ENCODE measurements at regions not wholly inside any gene's neighbourhood (a gene's known extent, or its start where the extent isn't known, plus 50 kb on each side); places are given as distances from the start of the nearest gene placed in this dataset.

GRCh38 chr22:48090332-48090672 is 1327.9 kb downstream of the TBC1D22A start:
- H3K27me3 ChIP-seq (ENCODE audit: control insufficient read depth in 1 of 2, insufficient read depth in 2 of 2, low read length in 2 of 2), result peaks cover 2 to 27% of the 10 kb centered on the region in 2 experiments; a peak in 3 of 5 replicates
- no peaks in the 10 kb centered on the region for H3K4me1 ChIP-seq (ENCODE audit: insufficient read depth, low read length)
- in situ Hi-C loops (cut with HindIII; ENCODE audit: extremely low pct_ligation_motif_present, low pct_unique_long_range_greater_than_20kb) (no loop called here), intact Hi-C loops (cut with micrococcal nuclease; ENCODE audit: unreplicated experiment) (no loop called here)
- no peak overlapping the region for H3K9ac ChIP-seq (ENCODE audit: insufficient read depth, low read depth, low read length)
- POLR2A ChIA-PET, result no interaction called here
- H3K4me2 ChIP-seq (ENCODE audit: low read depth, low read length), result no peak overlapping the region
- ATAC-seq (no peak), DNase-seq (ENCODE audit: low spot score) (no peak), FAIRE-seq (no peak)
- H3K4me3 ChIP-seq (replicated peaks in 1 of 3; ENCODE audit: insufficient read depth in 1 of 3, low read depth in 2 of 3, low read length in 3 of 3), result no peak overlapping the region
- no peaks in the 10 kb centered on the region for H3K9me3 ChIP-seq (ENCODE audit: low read length)
- CTCF ChIA-PET (ENCODE audit: low intra/inter-chr PET ratio, low total read pairs), result no interaction called here
- 27% methylated on average over 3 of the region's 7 CpGs for WGBS (ENCODE audit: low lambda C conversion rate)
- H3K27ac ChIP-seq (ENCODE audit: extremely low read length, insufficient read depth, low read length), result no peak overlapping the region
- no peaks in the 10 kb centered on the region for H3K36me3 ChIP-seq (replicated peaks in 1 of 2; ENCODE audit: control insufficient read depth in 1 of 2, insufficient read depth in 2 of 2, low read length in 2 of 2)
- no peaks in the 10 kb centered on the region for H3K79me2 ChIP-seq (ENCODE audit: insufficient read depth, low read length)
- BruUV-seq (replicated peaks), result no TSS peak
- TF ChIP-seq THAP7 (CRISPR knock-in tag; IDR thresholded peaks at IDR 0.05), result no peak
- no peak for TF ChIP-seq TRAFD1 (CRISPR knock-in tag; IDR thresholded peaks at IDR 0.05; ENCODE audit: borderline replicate concordance)
- no peak for TF ChIP-seq CBX5 (CRISPR knock-in tag; IDR thresholded peaks at IDR 0.05; ENCODE audit: borderline replicate concordance)
- H4K20me1 ChIP-seq (ENCODE audit: insufficient read depth, low read length), result no peaks in the 10 kb centered on the region
- no peak overlapping the region for H2AFZ ChIP-seq (ENCODE audit: low read length)

GRCh38 chr22:48089601-48090331 is 1327.3 kb downstream of the TBC1D22A start:
- ChIA-PET CTCF (ENCODE audit: low intra/inter-chr PET ratio, low total read pairs) (no interaction called here), POLR2A (no interaction called here)
- Histone ChIP-seq H3K4me3 (replicated peaks in 1 of 3; ENCODE audit: insufficient read depth in 1 of 3, low read depth in 2 of 3, low read length in 3 of 3) (no peak overlapping the region), H3K79me2 (ENCODE audit: insufficient read depth, low read length) (no peaks in the 10 kb centered on the region), H3K27ac (ENCODE audit: extremely low read length, insufficient read depth, low read length) (no peak overlapping the region), H3K36me3 (replicated peaks in 1 of 2; ENCODE audit: control insufficient read depth in 1 of 2, insufficient read depth in 2 of 2, low read length in 2 of 2) (no peaks in the 10 kb centered on the region), H4K20me1 (ENCODE audit: insufficient read depth, low read length) (no peaks in the 10 kb centered on the region), H2AFZ (ENCODE audit: low read length) (no peak overlapping the region), H3K4me2 (ENCODE audit: low read depth, low read length) (no peak overlapping the region), H3K9me3 (ENCODE audit: low read length) (no peaks in the 10 kb centered on the region), H3K9ac (ENCODE audit: insufficient read depth, low read depth, low read length) (no peak overlapping the region), H3K4me1 (ENCODE audit: insufficient read depth, low read length) (no peaks in the 10 kb centered on the region), H3K27me3 (ENCODE audit: control insufficient read depth in 1 of 2, insufficient read depth in 2 of 2, low read length in 2 of 2) (peaks cover 2 to 28% of the 10 kb centered on the region in 2 experiments; a peak in 3 of 5 replicates)
- intact Hi-C loops (cut with micrococcal nuclease; ENCODE audit: unreplicated experiment) (no loop called here), in situ Hi-C loops (cut with HindIII; ENCODE audit: extremely low pct_ligation_motif_present, low pct_unique_long_range_greater_than_20kb) (no loop called here)
- WGBS (ENCODE audit: low lambda C conversion rate), result 3% methylated on average over 5 of the region's 19 CpGs
- no peak for ATAC-seq
- TF ChIP-seq TARDBP (CRISPR knock-in tag; IDR thresholded peaks at IDR 0.05) (no peak), ZNF569 (CRISPR knock-in tag; IDR thresholded peaks at IDR 0.05; ENCODE audit: borderline replicate concordance) (no peak), KLF12 (CRISPR knock-in tag; IDR thresholded peaks at IDR 0.05; ENCODE audit: borderline replicate concordance) (no peak), ZNF431 (CRISPR knock-in tag; IDR thresholded peaks at IDR 0.05; ENCODE audit: borderline replicate concordance, low read depth) (no peak), SRSF4 (IDR thresholded peaks at IDR 0.05; ENCODE audit: low read depth, low read length, poor library complexity, severe bottlenecking) (no peak), ZFP62 (CRISPR knock-in tag; IDR thresholded peaks at IDR 0.05) (no peak)
- DNase-seq (ENCODE audit: low spot score), result no peak
- BruUV-seq (replicated peaks), result no TSS peak
- no peak for FAIRE-seq

All from HepG2 (cell line).